GM18951 (cell line): ENCODE measurements at regions not wholly inside any gene's neighbourhood (a gene's known extent, or its start where the extent isn't known, plus 50 kb on each side); places are given as distances from the start of the nearest gene placed in this dataset.
"Not testable (repeated sequence)": the region's sequence is repeated elsewhere in the genome, so short reads cannot be mapped to it uniquely, and the experiment has no call there.

Source experiments
- POLR2A ChIP-seq: IDR thresholded peaks from 4 replicates; pipeline ENCODE4 v1.6.1; 2011; ENCODE audit warnings: mild to moderate bottlenecking; ENCODE audit not compliant: insufficient read length, insufficient read depth; ENCODE audit errors: extremely low read depth
- in situ Hi-C: fragments of 300-500 bp; cut with MboI; formaldehyde crosslinking; loops from one replicate; pipeline ENCODE4 v1.12.0; 2022; ENCODE audit warnings: low sequenced_read_pairs, mixed read lengths, inconsistent platforms; ENCODE audit not compliant: unreplicated experiment

DNA sequence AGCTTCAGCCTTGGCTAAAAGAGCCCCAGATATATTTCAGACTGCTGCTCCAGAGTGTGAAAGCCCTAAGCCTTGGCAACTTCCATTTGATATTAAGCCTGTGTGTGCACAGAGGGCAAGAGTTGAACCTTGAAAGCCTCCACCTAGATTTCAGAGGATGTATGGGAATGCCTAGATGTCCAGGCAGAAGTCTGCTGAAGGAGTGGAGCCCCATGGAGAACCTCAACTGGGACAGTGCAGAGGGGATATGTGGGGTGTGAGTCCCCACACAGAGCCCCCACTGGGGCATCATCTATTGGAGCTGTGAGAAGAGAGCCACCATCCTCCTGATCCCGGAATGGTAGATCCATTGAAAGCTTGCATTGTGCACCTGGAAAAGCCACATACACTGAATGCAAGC, 1784.8 kb upstream of the CDH9 start:
- no peak for TF ChIP-seq POLR2A
- in situ Hi-C loops, result no loop called here

DNA sequence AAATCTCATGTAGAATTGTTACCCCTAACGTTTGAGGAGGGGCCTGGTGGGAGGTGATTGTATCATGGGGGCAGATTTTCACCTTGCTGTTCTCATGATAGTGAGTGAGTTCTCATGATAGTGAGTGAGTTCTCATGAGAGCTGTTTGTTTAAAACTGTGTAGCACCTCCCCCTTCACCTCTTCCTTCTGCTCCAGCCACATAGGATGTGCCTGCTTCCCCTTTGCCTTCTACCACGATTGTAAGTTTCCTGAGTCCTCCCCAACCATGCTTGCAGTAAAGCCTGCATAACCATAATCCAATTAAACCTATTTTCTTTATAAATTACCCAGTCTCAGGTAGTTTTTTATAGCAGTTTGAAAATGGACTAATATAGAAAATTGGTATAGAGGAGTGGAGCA, 1783.7 kb upstream of the CDH9 start:
- in situ Hi-C loops, result no loop called here
- no peak for TF ChIP-seq POLR2A

DNA sequence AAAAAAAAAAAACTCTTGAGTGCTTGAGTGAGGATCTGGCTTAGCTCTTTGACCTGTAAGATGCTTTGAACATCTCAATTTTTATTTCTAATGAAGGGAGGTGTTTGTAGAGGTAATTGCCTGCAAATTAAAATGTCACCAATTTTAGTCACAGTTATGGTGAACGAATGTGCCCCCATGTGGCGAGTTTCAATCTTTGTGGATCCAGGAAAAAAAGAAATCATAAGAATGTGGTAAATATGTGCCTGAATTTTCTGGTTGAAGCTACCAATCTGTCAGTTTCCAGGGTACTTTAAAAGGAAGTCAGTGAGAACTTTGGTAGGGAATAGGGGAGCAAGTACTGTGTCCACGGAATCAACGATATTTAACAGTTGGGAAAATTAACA, 1772.4 kb upstream of the CDH9 start:
- no peak for TF ChIP-seq POLR2A

DNA sequence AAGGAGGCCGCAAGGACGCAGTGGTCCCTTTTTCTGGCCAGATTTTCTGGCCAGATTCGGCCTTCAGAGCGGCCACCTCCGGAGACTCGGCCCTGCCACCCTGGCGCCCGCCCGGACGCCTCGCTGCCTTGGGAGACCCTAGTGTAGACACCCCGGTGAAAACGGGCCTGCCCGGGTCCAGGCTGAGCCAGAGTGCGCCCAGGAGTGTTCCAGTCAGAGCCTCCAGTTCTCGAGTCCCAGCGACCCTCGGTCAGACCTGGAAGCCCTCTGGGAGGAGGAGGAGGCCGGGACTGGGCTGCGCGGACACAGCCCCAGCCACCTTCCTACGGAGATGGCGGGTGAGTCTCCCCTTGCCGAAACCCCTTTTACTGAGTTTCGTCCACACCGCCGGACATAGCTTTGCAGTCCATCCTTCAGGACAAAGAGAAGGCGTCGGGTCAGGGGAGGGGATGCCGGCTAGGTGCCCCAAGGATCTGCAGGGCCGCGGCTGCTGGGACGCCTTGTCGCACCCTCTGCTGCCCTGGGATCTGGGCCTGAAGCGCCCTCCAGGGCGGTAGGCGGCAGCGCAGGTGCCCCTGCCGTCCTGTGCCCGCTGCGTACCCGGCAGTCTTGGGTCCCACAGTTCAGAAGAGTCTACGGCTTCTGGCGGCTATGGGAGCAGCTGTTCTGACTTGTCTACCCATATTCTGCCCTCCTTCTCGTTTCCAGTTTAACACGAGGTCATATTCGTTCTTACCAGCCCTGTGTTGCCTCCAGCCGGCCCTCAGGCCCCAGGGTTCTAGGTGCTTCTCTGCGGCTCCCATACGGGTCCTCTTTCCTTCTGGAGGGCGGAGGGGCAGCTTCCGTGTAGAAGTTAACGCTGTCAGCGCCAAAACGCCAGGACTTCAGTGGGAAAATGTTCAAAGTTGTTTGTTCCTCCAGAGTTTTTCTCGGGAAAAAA, 1771.7 kb upstream of the CDH9 start:
- no peak for TF ChIP-seq POLR2A
- in situ Hi-C loops, result no loop called here

More for the DNA sequence above, 1772.4 kb upstream of the CDH9 start:
- in situ Hi-C loops, result no loop called here

DNA sequence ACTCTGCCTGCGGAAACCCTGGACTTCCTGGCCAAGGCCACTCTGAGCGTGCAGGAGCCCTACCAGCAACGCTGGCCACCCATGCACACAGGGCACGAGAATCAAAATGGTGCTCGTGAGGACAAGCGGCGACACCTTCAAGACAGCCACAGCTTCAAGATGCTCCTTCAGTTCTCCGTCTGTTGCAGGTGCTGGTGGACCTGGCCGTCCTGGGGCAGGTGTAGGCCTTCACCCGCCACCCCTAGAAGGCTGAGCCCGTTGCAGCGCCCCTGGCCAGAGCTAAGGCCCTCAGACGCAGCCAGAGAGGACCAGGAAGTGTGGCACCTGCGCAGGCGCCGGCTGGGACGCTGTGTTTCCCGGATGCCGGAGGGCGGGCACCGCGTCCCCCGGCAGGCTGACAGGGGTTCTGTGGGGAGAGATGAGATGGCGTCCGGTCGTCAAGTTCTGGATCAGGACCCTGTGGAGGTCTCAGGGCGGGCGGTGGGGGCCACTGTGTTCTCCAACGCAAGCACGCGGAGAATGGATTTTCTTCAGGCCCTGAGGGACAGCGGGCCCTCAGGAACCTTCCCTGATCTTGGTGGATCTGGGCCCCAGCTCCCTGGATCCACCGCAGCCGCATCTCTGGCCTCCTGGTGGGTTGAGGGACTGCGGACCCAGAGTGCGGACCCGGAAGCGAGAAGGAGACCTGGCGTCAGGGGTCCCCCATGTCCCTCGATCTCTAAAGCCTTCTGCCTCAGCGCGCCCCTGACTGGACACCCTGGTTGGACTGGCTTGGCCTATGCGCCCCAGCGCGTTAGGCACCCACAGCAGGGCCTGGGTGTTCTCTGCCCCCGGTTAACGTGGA, 1770.8 kb upstream of the CDH9 start:
- no peak for TF ChIP-seq POLR2A
- in situ Hi-C loops, result no loop called here

DNA sequence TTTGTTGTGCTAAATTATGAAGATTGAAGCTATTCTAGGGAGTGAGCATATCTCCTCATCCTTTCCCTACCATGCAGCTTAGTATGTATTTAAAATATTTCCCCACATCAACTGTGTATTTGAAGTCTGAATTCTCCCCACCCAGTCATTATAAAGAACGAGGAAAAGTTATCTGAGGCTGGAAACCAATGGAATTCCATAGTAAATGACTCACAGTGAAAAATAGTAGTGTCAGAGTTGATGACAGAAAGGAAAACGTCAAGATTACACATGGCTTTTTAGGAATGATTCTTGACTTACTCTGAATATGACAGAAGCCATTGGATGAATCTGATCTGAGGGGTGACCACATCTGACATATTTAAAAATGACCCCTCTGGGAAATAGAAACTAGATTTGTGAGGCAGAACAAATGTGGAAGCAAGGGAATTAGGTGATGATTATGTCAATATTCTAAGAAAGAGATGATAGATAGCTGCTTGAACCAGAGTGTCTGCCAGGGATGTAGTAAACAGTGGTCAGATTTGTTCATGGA, 1768.9 kb upstream of the CDH9 start:
- in situ Hi-C loops, result no loop called here
- no peak for TF ChIP-seq POLR2A

DNA sequence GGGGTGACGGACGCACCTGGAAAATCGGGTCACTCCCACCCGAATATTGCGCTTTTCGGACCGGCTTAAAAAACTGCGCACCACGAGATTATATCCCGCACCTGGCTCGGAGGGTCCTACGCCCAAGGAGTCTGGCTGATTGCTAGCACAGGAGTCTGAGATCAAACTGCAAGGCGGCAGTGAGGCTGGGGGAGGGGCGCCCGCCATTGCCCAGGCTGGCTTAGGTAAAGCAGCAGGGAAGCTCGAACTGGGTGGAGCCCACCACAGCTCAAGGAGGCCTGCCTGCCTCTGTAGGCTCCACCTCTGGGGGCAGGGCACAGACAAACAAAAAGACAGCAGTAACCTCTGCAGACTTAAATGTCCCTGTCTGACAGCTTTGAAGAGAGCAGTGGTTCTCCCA, 1760.6 kb upstream of the CDH9 start:
- in situ Hi-C loops, result not testable (repeated sequence)

DNA sequence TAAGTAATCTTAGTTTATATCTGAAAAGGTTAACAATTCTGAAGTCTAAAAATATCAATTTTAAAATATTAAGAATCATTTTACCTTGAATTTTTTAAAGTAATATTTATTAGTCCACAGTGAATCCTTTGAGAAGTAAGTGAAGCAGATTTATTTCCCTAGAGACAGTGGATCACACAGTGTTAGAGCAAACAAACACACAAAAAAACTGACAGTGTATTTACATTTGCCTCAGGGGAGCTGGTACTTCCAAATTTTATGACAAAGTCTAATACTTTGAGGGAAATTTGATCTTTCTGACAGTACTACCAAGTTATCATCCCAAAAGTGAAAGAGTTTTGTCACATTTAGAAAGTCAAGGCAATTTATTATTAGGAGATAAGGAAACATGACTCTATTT, 1750.6 kb upstream of the CDH9 start:
- in situ Hi-C loops, result no loop called here
- TF ChIP-seq POLR2A, result no peak

DNA sequence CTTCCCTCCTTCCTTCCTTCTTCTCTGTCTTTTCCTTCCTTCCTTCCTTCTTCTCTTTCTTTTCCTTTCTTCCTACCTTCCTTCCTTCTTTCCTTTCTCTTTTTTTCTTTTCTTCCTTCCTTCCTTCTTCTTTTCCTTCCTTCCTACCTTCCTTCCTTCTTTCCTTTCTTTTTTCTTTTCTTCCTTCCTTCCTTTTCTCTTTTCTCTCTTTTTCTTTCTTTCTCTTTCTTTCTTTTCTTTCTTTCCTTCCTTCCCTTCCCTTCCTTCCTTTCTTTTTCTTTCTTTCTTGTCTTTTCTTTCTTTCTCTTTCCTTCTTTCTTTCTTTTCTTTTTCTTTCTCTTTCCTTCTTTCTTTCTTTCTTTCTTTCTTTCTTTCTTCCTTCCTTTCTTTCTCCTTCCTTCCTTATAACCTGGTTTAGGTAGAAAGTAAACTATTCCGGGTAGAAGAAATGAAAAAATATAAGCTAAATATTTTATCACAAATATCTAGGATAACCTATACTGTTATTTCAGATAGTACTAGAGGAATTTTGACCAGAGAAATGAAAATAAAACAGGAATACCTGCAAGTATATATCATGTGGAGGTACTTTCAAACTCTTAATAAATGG, 1741.8 kb upstream of the CDH9 start:
- in situ Hi-C loops, result no loop called here
- TF ChIP-seq POLR2A, result no peak

DNA sequence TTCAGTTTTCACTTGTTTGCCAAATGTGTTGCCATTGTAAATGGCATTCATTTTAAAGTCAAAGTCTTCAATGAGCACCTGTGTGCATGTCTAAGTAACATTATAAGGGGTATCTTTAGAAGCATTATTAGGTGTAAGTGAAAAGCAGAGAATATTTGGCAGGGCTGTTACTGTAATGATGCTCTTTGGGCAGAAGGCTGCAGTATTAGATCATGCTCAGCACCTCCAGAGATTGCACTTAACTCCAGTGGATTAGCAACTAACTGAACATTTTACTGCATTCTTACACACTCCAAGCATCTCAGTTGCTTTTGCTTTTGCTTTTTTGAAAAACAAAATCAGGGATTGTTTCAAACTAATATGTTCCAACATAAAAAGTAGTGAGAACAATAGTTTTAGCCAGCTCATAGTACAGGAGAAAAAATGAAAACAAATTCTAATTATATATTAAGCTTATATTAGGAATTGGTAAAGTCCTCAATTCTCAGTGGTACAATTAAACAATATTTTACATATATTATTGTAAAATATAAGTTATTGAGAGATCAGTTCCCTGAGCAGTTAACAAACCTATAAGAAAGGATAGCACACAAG, 1740.9 kb upstream of the CDH9 start:
- TF ChIP-seq POLR2A, result no peak

DNA sequence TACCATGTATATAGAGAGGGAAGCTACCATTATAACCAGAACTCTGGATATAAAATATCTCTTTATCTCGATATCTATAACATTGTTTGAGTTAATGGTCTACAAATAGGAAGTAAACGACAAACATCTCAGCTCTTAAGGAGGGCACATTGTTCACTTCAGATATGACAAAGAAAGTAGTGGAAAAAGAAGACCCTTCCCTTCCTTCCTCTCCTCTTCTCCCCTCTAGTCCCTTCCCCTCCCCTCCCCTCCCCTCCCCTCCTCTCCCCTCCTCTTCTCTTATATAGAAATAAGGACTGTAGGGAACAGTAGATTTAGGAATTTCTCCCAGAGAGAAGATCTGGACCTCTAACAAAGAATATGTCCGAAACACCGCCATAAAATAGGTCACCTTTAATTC, 1731.9 kb upstream of the CDH9 start:
- TF ChIP-seq POLR2A, result no peak
- in situ Hi-C loops, result no loop called here

More for the DNA sequence above, 1740.9 kb upstream of the CDH9 start:
- in situ Hi-C loops, result no loop called here

DNA sequence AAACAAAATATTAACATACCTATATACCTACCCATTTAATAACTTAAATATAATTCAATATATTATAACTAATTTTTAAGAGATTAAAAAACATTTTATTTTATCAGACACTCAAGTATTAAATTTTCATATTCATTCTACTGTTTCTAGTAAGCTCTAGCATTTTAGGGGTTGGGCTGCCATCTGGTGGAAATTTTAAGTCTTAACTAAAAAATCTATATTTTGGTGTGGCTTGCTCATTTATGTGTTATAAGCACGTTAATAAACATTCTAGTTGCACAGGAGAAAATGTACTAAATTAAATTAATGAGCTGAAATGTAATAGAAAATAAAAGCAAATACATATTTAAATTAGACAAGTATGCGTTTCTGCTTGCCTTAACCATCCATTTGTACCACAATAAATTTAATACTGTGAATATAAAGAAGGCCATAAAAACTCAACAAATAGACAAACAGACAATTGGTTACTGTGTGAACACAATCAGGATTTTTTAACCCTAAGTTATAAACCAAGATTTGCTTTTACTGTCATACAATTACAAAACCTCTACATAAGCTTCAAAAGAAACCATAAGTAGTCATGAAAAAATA, 1728.3 kb upstream of the CDH9 start:
- TF ChIP-seq POLR2A, result no peak
- in situ Hi-C loops, result no loop called here

DNA sequence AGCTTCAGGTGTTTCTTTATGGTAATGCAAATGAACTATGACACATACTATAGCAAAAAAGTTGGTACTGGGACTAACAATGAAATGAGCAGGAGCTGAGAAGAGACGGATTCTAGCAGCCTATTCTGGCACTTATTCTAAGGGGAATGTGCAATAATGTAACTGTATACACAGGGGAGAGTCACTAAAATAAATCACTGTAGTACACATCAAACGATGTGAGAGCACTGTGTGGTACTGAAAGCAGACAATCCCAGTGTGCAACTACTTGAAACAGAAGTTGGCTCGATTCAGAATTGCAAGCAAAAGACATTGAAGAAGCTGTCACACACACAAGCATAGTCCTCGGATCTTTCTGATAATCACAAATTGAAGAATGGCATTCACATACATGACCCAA, 1713.0 kb upstream of the CDH9 start:
- in situ Hi-C loops, result no loop called here
- no peak for TF ChIP-seq POLR2A

DNA sequence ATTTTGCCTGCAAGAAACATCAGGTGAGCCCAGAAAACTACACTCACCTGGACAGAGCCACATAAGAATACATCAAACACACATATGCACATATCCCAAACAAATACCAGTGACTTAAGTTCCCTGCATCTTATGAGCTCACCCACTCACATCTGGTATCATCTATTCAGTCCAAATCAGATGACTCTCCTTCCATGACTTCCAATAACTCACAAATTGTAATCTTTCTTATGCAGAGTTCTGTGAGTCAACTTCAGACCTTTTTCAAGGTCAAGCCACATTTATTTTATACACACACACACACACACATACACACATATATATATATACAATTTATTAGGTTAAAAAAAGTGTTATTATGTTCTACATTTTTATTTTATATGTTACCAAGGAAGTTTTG, 1711.9 kb upstream of the CDH9 start:
- no peak for TF ChIP-seq POLR2A
- in situ Hi-C loops, result no loop called here
